BE2C (cell line): ENCODE measurements at regions not wholly inside any gene's neighbourhood (a gene's known extent, or its start where the extent isn't known, plus 50 kb on each side); places are given as distances from the start of the nearest gene placed in this dataset.

Experiments used
- DNase-seq: peaks from one replicate; pipeline ENCODE4 v3.0.0-alpha.2; 2020
- H3K27me3 ChIP-seq: fragments of 250-450 bp; sonication (Bioruptor Pico); 2 replicates; pipeline ENCODE4 v1.5.1; 2020; ENCODE audit warnings: mild to moderate bottlenecking
- H3K36me3 ChIP-seq: fragments of 250-450 bp; sonication (Bioruptor Pico); 2 replicates; pipeline ENCODE4 v1.5.1; 2020; ENCODE audit warnings: mild to moderate bottlenecking
- H3K4me1 ChIP-seq: fragments of 250-450 bp; sonication (Bioruptor Pico); 2 replicates; pipeline ENCODE4 v1.5.1; 2020
- H3K4me3 ChIP-seq: 2 replicates; pipeline ENCODE4 v1.5.1; 2011; ENCODE audit warnings: low read depth, low read length
- H3K9me3 ChIP-seq: fragments of 250-450 bp; sonication (Bioruptor Pico); 2 replicates; pipeline ENCODE4 v1.5.1; 2020
- CTCF ChIP-seq: IDR thresholded peaks from 2 replicates; pipeline ENCODE4 v1.5.1; 2012; ENCODE audit warnings: mild to moderate bottlenecking, low read depth, low read length

DNA sequence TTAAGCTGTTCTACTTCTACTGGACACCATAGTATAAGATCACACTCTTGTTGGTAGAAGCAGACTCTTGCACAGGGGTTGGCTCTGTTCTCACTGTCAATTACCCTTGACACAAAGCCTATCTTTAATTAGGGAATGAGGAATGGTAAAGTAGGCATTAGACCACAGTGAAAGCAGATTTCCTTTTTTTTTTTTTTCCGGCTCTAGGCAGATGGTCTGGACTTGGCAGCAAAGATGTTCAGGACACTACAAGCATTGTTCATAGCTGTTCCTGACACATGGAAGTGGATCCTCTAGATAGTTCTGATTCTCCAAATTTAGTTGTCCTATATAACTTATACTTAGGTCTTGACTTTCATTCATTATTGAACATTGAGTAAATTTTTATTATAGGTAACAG lies 672.2 kb upstream of the CELF4 start:
- DNase-seq = no peak
- no peak for TF ChIP-seq CTCF
- Histone ChIP-seq H3K36me3 (no peaks in the 10 kb centered on the region), H3K4me1 (no peaks in the 10 kb centered on the region), H3K27me3 (no peaks in the 10 kb centered on the region), H3K9me3 (no peaks in the 10 kb centered on the region), H3K4me3 (no peak overlapping the region)

- no peak overlapping the region for H3K4me3 ChIP-seq
- H3K27me3 ChIP-seq = no peaks in the 10 kb centered on the region
- TF ChIP-seq CTCF = no peak
- DNase-seq = no peak
- H3K36me3 ChIP-seq = no peaks in the 10 kb centered on the region
- no peaks in the 10 kb centered on the region for H3K4me1 ChIP-seq
- H3K9me3 ChIP-seq = no peaks in the 10 kb centered on the region
These were observed 656.0 kb upstream of the CELF4 start for GRCh38 chr18:38221476-38222100.

DNA sequence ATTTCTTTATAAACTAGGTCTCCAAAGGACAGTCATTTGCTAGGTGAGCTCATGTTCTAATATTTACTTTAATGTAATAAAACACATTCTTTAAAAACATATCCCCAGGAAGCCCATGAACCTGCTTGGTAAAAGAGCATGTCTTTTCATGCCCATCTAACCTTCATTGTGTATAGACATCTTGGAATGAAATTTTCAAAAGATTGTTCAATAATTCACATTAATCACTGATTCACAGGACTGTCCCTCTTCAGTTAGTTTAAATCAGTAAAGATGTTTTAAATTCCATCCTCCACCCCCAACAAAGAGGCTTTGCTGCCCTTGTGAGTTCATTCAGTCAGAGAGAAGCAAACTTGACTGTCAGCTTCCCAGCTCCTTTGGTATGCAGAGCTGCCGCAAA lies 633.4 kb upstream of the CELF4 start:
- Histone ChIP-seq H3K36me3 (no peaks in the 10 kb centered on the region), H3K9me3 (no peaks in the 10 kb centered on the region), H3K4me1 (no peaks in the 10 kb centered on the region), H3K27me3 (no peaks in the 10 kb centered on the region), H3K4me3 (no peak overlapping the region)
- no peak for DNase-seq
- no peak for TF ChIP-seq CTCF

DNA sequence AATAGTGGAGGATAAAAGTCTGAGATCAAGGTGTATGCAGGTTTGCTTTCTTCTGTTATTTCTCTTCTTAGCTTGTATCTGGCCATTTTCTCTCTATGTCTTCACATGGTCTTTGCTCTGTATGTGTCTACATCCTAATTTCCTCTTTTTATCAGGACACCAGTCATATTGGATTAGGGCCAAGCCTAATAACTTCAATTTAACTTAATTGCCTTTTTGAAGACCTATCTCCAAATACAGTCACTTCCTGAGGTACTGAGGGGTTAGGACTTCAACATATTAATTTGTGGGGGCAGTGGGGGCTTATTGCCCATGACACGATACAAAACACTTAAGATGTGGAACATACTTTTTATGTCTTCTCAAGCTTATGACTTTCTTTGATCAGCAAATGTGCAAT lies 632.9 kb upstream of the CELF4 start:
- no peaks in the 10 kb centered on the region for H3K36me3 ChIP-seq
- no peak for DNase-seq
- no peaks in the 10 kb centered on the region for H3K4me1 ChIP-seq
- H3K4me3 ChIP-seq = no peak overlapping the region
- no peaks in the 10 kb centered on the region for H3K9me3 ChIP-seq
- TF ChIP-seq CTCF = no peak
- no peaks in the 10 kb centered on the region for H3K27me3 ChIP-seq

GRCh38 chr18:38186491-38186890 lies 620.9 kb upstream of the CELF4 start:
- no peak overlapping the region for H3K4me3 ChIP-seq

GRCh38 chr18:38174594-38174993 lies 609.0 kb upstream of the CELF4 start:
- H3K9me3 ChIP-seq = no peaks in the 10 kb centered on the region
- DNase-seq = no peak
- H3K27me3 ChIP-seq = no peaks in the 10 kb centered on the region
- no peaks in the 10 kb centered on the region for H3K4me1 ChIP-seq
- H3K36me3 ChIP-seq = no peaks in the 10 kb centered on the region
- no peak for TF ChIP-seq CTCF
- H3K4me3 ChIP-seq = no peak overlapping the region

More at GRCh38 chr18:38186491-38186890, 620.9 kb upstream of the CELF4 start:
- Histone ChIP-seq H3K27me3 (no peaks in the 10 kb centered on the region), H3K9me3 (no peaks in the 10 kb centered on the region), H3K4me1 (no peaks in the 10 kb centered on the region), H3K36me3 (no peaks in the 10 kb centered on the region)
- no peak for TF ChIP-seq CTCF
- no peak for DNase-seq
